A549 (cell line): ENCODE measurements at regions not wholly inside any gene's neighbourhood (a gene's known extent, or its start where the extent isn't known, plus 50 kb on each side); places are given as distances from the start of the nearest gene placed in this dataset.

Experiments used
- CTCF ChIP-seq: fragments of >200 bp; sonication (Bioruptor Twin); formaldehyde crosslinking; IDR thresholded peaks from 3 replicates; pipeline ENCODE4 v1.5.1; 2016
- EHF ChIP-seq: fragments of 250-450 bp; sonication (Bioruptor Pico); IDR thresholded peaks from 2 replicates; pipeline ENCODE4 v1.5.0; 2020; ENCODE audit warnings: mild to moderate bottlenecking
- GATA3 ChIP-seq: IDR thresholded peaks from 2 replicates; pipeline ENCODE4 v1.6.1; 2012; ENCODE audit warnings: borderline replicate concordance
- MAFK ChIP-seq: fragments of 450-650 bp; IDR thresholded peaks from 2 replicates; pipeline ENCODE4 v1.6.1; 2014; ENCODE audit not compliant: partially characterized antibody
- NR3C1 ChIP-seq: fragments of >200 bp; sonication (Bioruptor Twin); formaldehyde crosslinking; IDR thresholded peaks from 3 replicates; pipeline ENCODE4 v1.6.1; 2017
- USF2 ChIP-seq: fragments of 450-650 bp; IDR thresholded peaks from 2 replicates; pipeline ENCODE4 v1.6.1; 2014; ENCODE audit warnings: antibody characterized with exemption
- ZNF302 ChIP-seq: fragments of 250-450 bp; sonication (Bioruptor Pico); IDR thresholded peaks from 2 replicates; pipeline ENCODE4 v1.9.0; 2021; ENCODE audit warnings: inconsistent platforms, mild to moderate bottlenecking, moderate library complexity
- TF ChIP-seq, protein P1 (sequence below): IDR thresholded peaks from 2 replicates; pipeline ENCODE4 v1.6.1; 2012

DNA sequence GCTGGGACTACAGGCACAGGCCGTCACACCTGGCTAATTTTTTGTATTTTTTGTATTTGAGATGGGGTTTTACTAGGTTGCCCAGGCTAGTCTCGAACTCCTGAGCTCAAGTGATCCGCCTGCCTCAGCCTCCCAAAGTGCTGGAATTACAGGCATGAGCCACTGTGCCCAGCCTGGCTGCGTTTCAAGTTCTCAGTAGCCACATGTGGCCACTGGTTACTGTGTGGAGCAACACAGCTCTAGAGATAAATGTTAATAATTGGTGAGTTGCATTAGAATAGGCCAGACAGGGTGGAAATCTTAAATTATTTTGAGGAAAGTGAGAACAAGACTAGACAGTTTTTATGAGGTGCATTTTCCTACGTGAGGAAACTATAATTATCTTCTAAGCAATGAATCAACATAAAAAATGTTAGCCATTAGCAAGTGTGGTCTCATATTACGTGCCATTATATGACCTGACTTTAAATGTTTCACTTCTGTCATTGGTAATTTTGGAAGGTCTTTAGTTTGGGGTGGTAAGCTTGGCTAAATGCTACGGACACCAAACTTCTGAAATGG is 129.6 kb downstream of the PLEKHG1 start:
- TF ChIP-seq CTCF (no peak), GATA3 (no peak), ZNF302 (no peak), EHF (CRISPR knock-in tag) (no peak), NR3C1 (no peak), MAFK (no peak), USF2 (no peak)
- TF ChIP-seq, protein P1, sequence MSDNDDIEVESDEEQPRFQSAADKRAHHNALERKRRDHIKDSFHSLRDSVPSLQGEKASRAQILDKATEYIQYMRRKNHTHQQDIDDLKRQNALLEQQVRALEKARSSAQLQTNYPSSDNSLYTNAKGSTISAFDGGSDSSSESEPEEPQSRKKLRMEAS, result no peak
